ENCODE measurements at regions not wholly inside any gene's neighbourhood (a gene's known extent, or its start where the extent isn't known, plus 50 kb on each side); places are given as distances from the start of the nearest gene placed in this dataset.

- Mint-ChIP-seq H3K27me3 (ENCODE audit: insufficient read depth) (peaks cover 5% of the 10 kb centered on the region), H3K9me3 (no peaks in the 10 kb centered on the region), H3K4me1 (no peaks in the 10 kb centered on the region), H3K36me3 (ENCODE audit: low read depth) (no peaks in the 10 kb centered on the region), H3K4me3 (no peak overlapping the region), H3K27ac (no peak overlapping the region)
- H3K9me3 ChIP-seq (ENCODE audit: control insufficient read depth, low read length): no peaks in the 10 kb centered on the region
- no peaks in the 10 kb centered on the region for H3K36me3 ChIP-seq (ENCODE audit: control insufficient read depth, insufficient read depth, low read length)
- no peaks in the 10 kb centered on the region for H3K4me1 ChIP-seq (ENCODE audit: control insufficient read depth, insufficient read depth, low read length)
- no peak for TF ChIP-seq CTCF (conservative IDR thresholded peaks at IDR 0.05)
- H3K27me3 ChIP-seq (ENCODE audit: control insufficient read depth, insufficient read depth, low read length, poor library complexity, severe bottlenecking): no peaks in the 10 kb centered on the region
- DNase-seq: no peak
- H3K4me3 ChIP-seq (ENCODE audit: low read length): no peak overlapping the region
- WGBS, 2 experiments (ENCODE audit: insufficient coverage in 1 of 2, insufficient read length in 1 of 2): 100% methylated on average over 1 of the region's 2 CpGs; no CpG with 5 or more reads in 1 of the 2 experiments
- no peak overlapping the region for H3K9ac ChIP-seq (ENCODE audit: extremely low read depth, low read length, poor library complexity, severe bottlenecking)
- no peak overlapping the region for H3K27ac ChIP-seq (ENCODE audit: low read depth, low read length)
Measured at GRCh38 chr9:7858166-7858565, 58.6 kb upstream of the DMAC1 start.

- H3K27ac Mint-ChIP-seq: no peak overlapping the region
- peaks cover 5% of the 10 kb centered on the region for H3K27me3 Mint-ChIP-seq (ENCODE audit: insufficient read depth)
- Histone ChIP-seq H3K36me3 (ENCODE audit: control insufficient read depth, insufficient read depth, low read length) (no peaks in the 10 kb centered on the region), H3K27me3 (ENCODE audit: control insufficient read depth, insufficient read depth, low read length, poor library complexity, severe bottlenecking) (no peaks in the 10 kb centered on the region), H3K9me3 (ENCODE audit: control insufficient read depth, low read length) (no peaks in the 10 kb centered on the region), H3K4me3 (ENCODE audit: low read length) (no peak overlapping the region), H3K4me1 (ENCODE audit: control insufficient read depth, insufficient read depth, low read length) (no peaks in the 10 kb centered on the region), H3K9ac (ENCODE audit: extremely low read depth, low read length, poor library complexity, severe bottlenecking) (no peak overlapping the region), H3K27ac (ENCODE audit: low read depth, low read length) (no peak overlapping the region)
- 79 to 86% methylated on average over 2 to 4 of the region's 4 CpGs for WGBS, 2 experiments (ENCODE audit: insufficient coverage in 1 of 2, insufficient read length in 1 of 2)
- no peaks in the 10 kb centered on the region for H3K4me1 Mint-ChIP-seq
- no peak for TF ChIP-seq CTCF (conservative IDR thresholded peaks at IDR 0.05)
- H3K36me3 Mint-ChIP-seq (ENCODE audit: low read depth): no peaks in the 10 kb centered on the region
- no peak for DNase-seq
- no peak overlapping the region for H3K4me3 Mint-ChIP-seq
- H3K9me3 Mint-ChIP-seq: no peaks in the 10 kb centered on the region
Measured at GRCh38 chr9:7854763-7855162, 55.2 kb upstream of the DMAC1 start.
